SK-N-SH (cell line): ENCODE measurements at regions not wholly inside any gene's neighbourhood (a gene's known extent, or its start where the extent isn't known, plus 50 kb on each side); places are given as distances from the start of the nearest gene placed in this dataset.

Experiments used
- JUND ChIP-seq: IDR thresholded peaks from 2 replicates; pipeline ENCODE4 v1.4.0; 2012
- REST ChIP-seq: IDR thresholded peaks from 2 replicates; pipeline ENCODE4 v1.6.1; 2012; ENCODE audit warnings: mild to moderate bottlenecking, low read depth, low read length, moderate library complexity

GRCh38 chr4:36761607-36762006, 480.2 kb downstream of the DTHD1 start:
- TF ChIP-seq JUND (no peak), REST (no peak)
